HCT116 (cell line): ENCODE measurements at regions not wholly inside any gene's neighbourhood (a gene's known extent, or its start where the extent isn't known, plus 50 kb on each side); places are given as distances from the start of the nearest gene placed in this dataset.

Experiments used
- ATAC-seq: fragments of 200-7000 bp; cut with Tn5 transposase; 2 replicates; pipeline ENCODE4 v1.9.1; 2020; ENCODE audit warnings: mild to moderate bottlenecking, moderate library complexity
- BruUV-seq: library from RNA; stranded (reverse); fragments of 400-500 nt; replicated peaks from 2 replicates; lab custom pipeline; 2021; lab: Mats Ljungman, UMichigan
- CTCF ChIA-PET: fragments of 300-600 bp; sonication (Branson Sonifier 250); formaldehyde crosslinking; loops from one replicate; lab custom pipeline; 2021; ENCODE audit warnings: antibody characterized with exemption; lab: Charles Lee
- POLR2A ChIA-PET: fragments of 300-600, 350-600 bp; sonication (Branson Sonifier 250); formaldehyde crosslinking; loops from one replicate; lab custom pipeline; 2021; ENCODE audit warnings: antibody characterized with exemption; lab: Charles Lee
- RAD21 ChIA-PET, 2 experiments: fragments of 300-600 bp; sonication (Branson Sonifier 250); formaldehyde crosslinking; loops; one replicate each; lab custom pipeline; 2023; ENCODE audit warnings: low total read pairs in 2 of 2; ENCODE audit not compliant: uncharacterized antibody in 2 of 2, unreplicated experiment in 2 of 2, low non-redundant PET in 1 of 2; lab: Charles Lee
- DNase-seq: peaks from one replicate; pipeline ENCODE4 v3.0.0-alpha.2; 2010; ENCODE audit warnings: low read depth, low spot score
- H2AFZ ChIP-seq: fragments of 200-600 bp; shearing (Covaris generic), sonication (generic); 2 replicates; pipeline ENCODE4 v1.6.1; 2017; ENCODE audit warnings: low read depth, mixed run types, mixed read lengths, antibody characterized with exemption, low read length; ENCODE audit not compliant: poor library complexity, severe bottlenecking
- H3K27ac ChIP-seq: 2 replicates; pipeline ENCODE4 v1.5.1; 2012; ENCODE audit warnings: low read depth, low read length
- H3K27me3 ChIP-seq: fragments of 200-600 bp; sonication (generic); 2 replicates; pipeline ENCODE4 v1.6.1; 2016; ENCODE audit warnings: mixed run types, low read length, mixed read lengths; ENCODE audit not compliant: insufficient read depth
- H3K36me3 ChIP-seq, 2 experiments: fragments of 200-500 bp in 1 of 2; fragments of 200-600 bp in 1 of 2; sonication (Bioruptor generic) in 1 of 2; sonication (generic) in 1 of 2; 2 replicates each; pipeline versions ENCODE4 v1.5.1 to v1.6.1; 2014 to 2016; ENCODE audit warnings: low read length in 2 of 2, inconsistent platforms in 1 of 2, mixed read lengths in 1 of 2, mixed run types in 1 of 2; ENCODE audit not compliant: insufficient read depth in 2 of 2, control insufficient read depth in 1 of 2
- H3K4me1 ChIP-seq, 2 experiments: fragments of 200-600 bp in 1 of 2; sonication (generic) in 1 of 2; 2 replicates each; pipeline versions ENCODE4 v1.5.1 to v1.6.1; 2012 to 2017; ENCODE audit warnings: low read length in 2 of 2, inconsistent platforms in 1 of 2, mild to moderate bottlenecking in 1 of 2, mixed read lengths in 1 of 2, mixed run types in 1 of 2, moderate library complexity in 1 of 2; ENCODE audit not compliant: insufficient read depth in 2 of 2, control insufficient read depth in 1 of 2
- H3K4me2 ChIP-seq: fragments of 200-600 bp; sonication (generic); 2 replicates; pipeline ENCODE4 v1.6.1; 2017; ENCODE audit warnings: mixed run types, low read length, mixed read lengths
- H3K4me3 ChIP-seq, 2 experiments: fragments of 200-600 bp in 1 of 2; sonication (generic) in 1 of 2; replicated peaks in 1 of 2; 2 replicates each; pipeline ENCODE4 v1.5.1; 2011 to 2016; ENCODE audit warnings: low read length in 2 of 2, control low read depth in 1 of 2, low read depth in 1 of 2, mild to moderate bottlenecking in 1 of 2, mixed read lengths in 1 of 2, mixed run types in 1 of 2
- H3K79me2 ChIP-seq: fragments of 200-600 bp; sonication (generic); 2 replicates; pipeline ENCODE4 v1.6.1; 2017; ENCODE audit warnings: mild to moderate bottlenecking, mixed run types, low read length, moderate library complexity, mixed read lengths; ENCODE audit not compliant: insufficient read depth
- H3K9ac ChIP-seq: fragments of 200-600 bp; sonication (generic); 2 replicates; pipeline ENCODE4 v1.6.1; 2016; ENCODE audit warnings: low read length, mixed read lengths
- H3K9me2 ChIP-seq: fragments of 200-600 bp; sonication (generic), shearing (Covaris generic); 2 replicates; pipeline ENCODE4 v1.6.1; 2017; ENCODE audit warnings: mixed run types, mild to moderate bottlenecking, moderate library complexity; ENCODE audit not compliant: insufficient read depth
- H3K9me3 ChIP-seq, 2 experiments: fragments of 200-500 bp in 1 of 2; fragments of 200-600 bp in 1 of 2; sonication (Bioruptor generic) in 1 of 2; sonication (generic) in 1 of 2; 2 replicates each; pipeline ENCODE4 v1.6.1; 2014 to 2017; ENCODE audit warnings: low read length in 2 of 2, mixed read lengths in 2 of 2, inconsistent platforms in 1 of 2, low read depth in 1 of 2, mild to moderate bottlenecking in 1 of 2, mixed run types in 1 of 2, moderate library complexity in 1 of 2; ENCODE audit not compliant: control insufficient read depth in 1 of 2, insufficient read depth in 1 of 2
- H4K20me1 ChIP-seq: fragments of 200-600 bp; sonication (generic), shearing (Covaris generic); 2 replicates; pipeline ENCODE4 v1.6.1; 2017; ENCODE audit warnings: mixed run types, mild to moderate bottlenecking, moderate library complexity; ENCODE audit not compliant: insufficient read depth
- CEBPB ChIP-seq: IDR thresholded peaks from 2 replicates; pipeline ENCODE4 v1.6.1; 2012; ENCODE audit warnings: low read depth
- EGR1 ChIP-seq: IDR thresholded peaks from 2 replicates; pipeline ENCODE4 v1.6.1; 2012; ENCODE audit warnings: low read depth
- ELF1 ChIP-seq: IDR thresholded peaks from 2 replicates; pipeline ENCODE4 v1.6.1; 2012; ENCODE audit warnings: low read depth, borderline replicate concordance
- EZH2 ChIP-seq: fragments of 200-600 bp; sonication (generic); IDR thresholded peaks from 2 replicates; pipeline ENCODE4 v1.6.1; 2017; ENCODE audit warnings: antibody characterized with exemption, mixed run types
- EZH2phosphoT487 ChIP-seq: fragments of 200-600 bp; IDR thresholded peaks from 2 replicates; pipeline ENCODE4 v1.6.1; 2018; ENCODE audit warnings: antibody characterized with exemption, borderline replicate concordance
- FOSL1 ChIP-seq: IDR thresholded peaks from 2 replicates; pipeline ENCODE4 v1.6.1; 2012; ENCODE audit warnings: low read depth
- JUND ChIP-seq: IDR thresholded peaks from 2 replicates; pipeline ENCODE4 v1.6.1; 2012
- POLR2A ChIP-seq: IDR thresholded peaks from 2 replicates; pipeline ENCODE4 v1.7.0; 2011; ENCODE audit warnings: borderline replicate concordance; ENCODE audit not compliant: insufficient read depth, insufficient read length; ENCODE audit errors: extremely low read depth
- POLR2AphosphoS5 ChIP-seq: IDR thresholded peaks from 2 replicates; pipeline ENCODE4 v1.6.1; 2011; ENCODE audit warnings: mild to moderate bottlenecking, low read depth, low read length, moderate library complexity
- RAD21 ChIP-seq: IDR thresholded peaks from 2 replicates; pipeline ENCODE4 v1.6.1; 2012; ENCODE audit warnings: low read depth, mild to moderate bottlenecking
- REST ChIP-seq: IDR thresholded peaks from 2 replicates; pipeline ENCODE4 v1.6.1; 2012; ENCODE audit warnings: low read depth
- SIN3A ChIP-seq: IDR thresholded peaks from 2 replicates; pipeline ENCODE4 v1.6.1; 2012; ENCODE audit warnings: low read depth
- SP1 ChIP-seq: IDR thresholded peaks from 2 replicates; pipeline ENCODE4 v1.6.1; 2012; ENCODE audit warnings: low read depth
- SRF ChIP-seq: IDR thresholded peaks from 2 replicates; pipeline ENCODE4 v1.6.1; 2012; ENCODE audit warnings: low read depth
- TCF7L2 ChIP-seq: IDR thresholded peaks from 2 replicates; pipeline ENCODE4 v1.7.0; 2011; ENCODE audit warnings: borderline replicate concordance, inconsistent platforms; ENCODE audit not compliant: insufficient read depth, insufficient read length; ENCODE audit errors: extremely low read depth
- YY1 ChIP-seq: IDR thresholded peaks from 2 replicates; pipeline ENCODE4 v1.6.1; 2011; ENCODE audit warnings: low read length, low read depth, moderate library complexity, mild to moderate bottlenecking; ENCODE audit not compliant: insufficient replicate concordance; ENCODE audit errors: extremely low read depth
- ZFX ChIP-seq: fragments of 450-650 bp; IDR thresholded peaks from 2 replicates; pipeline ENCODE4 v1.6.1; 2017
- ZNF274 ChIP-seq: fragments of 200-500 bp; sonication (Bioruptor generic); IDR thresholded peaks from 2 replicates; pipeline ENCODE4 v1.6.1; 2014; ENCODE audit warnings: mild to moderate bottlenecking, low read depth, low read length, inconsistent platforms
- intact Hi-C: fragments of 100-400 bp; cut with micrococcal nuclease; formaldehyde crosslinking; loops from 2 replicates; pipeline ENCODE4 v1.10.0; 2022
- TF ChIP-seq, protein P1 (sequence below): IDR thresholded peaks from 2 replicates; pipeline ENCODE4 v1.6.1; 2012

DNA sequence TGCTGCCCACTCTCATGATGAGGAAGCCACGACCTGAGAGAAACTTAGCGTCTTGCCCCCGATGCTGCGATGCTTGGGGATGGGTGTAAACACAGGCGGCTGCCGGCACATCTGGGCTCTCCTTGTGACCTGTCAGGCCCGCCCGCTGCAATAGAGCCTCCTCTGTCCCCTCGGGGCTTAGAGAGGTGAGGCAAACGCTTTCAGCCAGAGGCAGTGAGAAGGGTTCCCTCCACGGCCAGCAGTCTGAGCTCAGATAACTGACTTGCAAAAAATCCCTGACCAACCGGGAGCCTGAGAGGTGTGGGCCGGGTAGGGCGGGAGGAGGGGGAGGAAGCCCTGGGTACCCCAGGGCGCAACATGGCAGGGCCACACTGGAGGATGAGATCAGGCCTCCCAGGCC, 260.6 kb downstream of the C16orf95 start:
- DNase-seq: no peak
- Histone ChIP-seq H3K4me2 (no peak overlapping the region), H4K20me1 (no peaks in the 10 kb centered on the region), H3K4me1 (no peaks in the 10 kb centered on the region), H3K36me3 (no peaks in the 10 kb centered on the region), H2AFZ (no peak overlapping the region), H3K4me3 (no peak overlapping the region), H3K27ac (no peak overlapping the region), H3K79me2 (no peaks in the 10 kb centered on the region), H3K27me3 (no peaks in the 10 kb centered on the region), H3K9me3 (no peaks in the 10 kb centered on the region), H3K9ac (no peak overlapping the region), H3K9me2 (no peaks in the 10 kb centered on the region)
- ATAC-seq: no peak
- ChIA-PET CTCF (interaction anchor here (1.0 kb wide), 1 partner anchor 21 kb away, joined by 3 read pairs; no protein-coding TSS in a partner anchor), RAD21 (no interaction called here), POLR2A (no interaction called here)
- intact Hi-C loops: no loop called here
- no TSS peak for BruUV-seq
- TF ChIP-seq ZFX: no peak
- no peak for TF ChIP-seq CEBPB
- TF ChIP-seq EZH2phosphoT487: no peak
- TF ChIP-seq POLR2A: no peak
- TF ChIP-seq EGR1: no peak
- no peak for TF ChIP-seq YY1
- TF ChIP-seq SIN3A: no peak
- TF ChIP-seq TCF7L2: no peak
- no peak for TF ChIP-seq ZNF274
- no peak for TF ChIP-seq FOSL1
- TF ChIP-seq JUND: no peak
- TF ChIP-seq, protein P1, sequence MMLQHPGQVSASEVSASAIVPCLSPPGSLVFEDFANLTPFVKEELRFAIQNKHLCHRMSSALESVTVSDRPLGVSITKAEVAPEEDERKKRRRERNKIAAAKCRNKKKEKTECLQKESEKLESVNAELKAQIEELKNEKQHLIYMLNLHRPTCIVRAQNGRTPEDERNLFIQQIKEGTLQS: no peak
- no peak for TF ChIP-seq ELF1
- TF ChIP-seq EZH2: no peak
- TF ChIP-seq SRF: no peak
- no peak for TF ChIP-seq RAD21
- TF ChIP-seq SP1: no peak
- no peak for TF ChIP-seq POLR2AphosphoS5
- no peak for TF ChIP-seq REST
